A549 (cell line): ENCODE measurements at regions not wholly inside any gene's neighbourhood (a gene's known extent, or its start where the extent isn't known, plus 50 kb on each side); places are given as distances from the start of the nearest gene placed in this dataset.

Source experiments
- CEBPB ChIP-seq, 2 experiments: fragments of >200 bp in 1 of 2; sonication (Bioruptor Twin) in 1 of 2; formaldehyde crosslinking in 1 of 2; IDR thresholded peaks; 2 replicates each; pipeline ENCODE4 v1.6.1; 2012 to 2016
- EP300 ChIP-seq, 2 experiments: fragments of >200 bp; sonication (Bioruptor Twin); formaldehyde crosslinking; IDR thresholded peaks; 2 replicates in 1 of 2; 3 replicates in 1 of 2; pipeline ENCODE4 v1.6.1; 2016 to 2017
- HOXB5 ChIP-seq: fragments of 250-450 bp; sonication (Bioruptor Pico); IDR thresholded peaks from 2 replicates; pipeline ENCODE4 v1.5.0; 2020; ENCODE audit warnings: mild to moderate bottlenecking, moderate library complexity
- KDM5A ChIP-seq: fragments of 200-600 bp; sonication (generic); IDR thresholded peaks from 2 replicates; pipeline ENCODE4 v1.6.1; 2016; ENCODE audit warnings: antibody characterized with exemption, mild to moderate bottlenecking
- MAFK ChIP-seq: fragments of 450-650 bp; IDR thresholded peaks from 2 replicates; pipeline ENCODE4 v1.6.1; 2014; ENCODE audit not compliant: partially characterized antibody
- NR3C1 ChIP-seq: fragments of >200 bp; sonication (Bioruptor Twin); formaldehyde crosslinking; IDR thresholded peaks from 3 replicates; pipeline ENCODE4 v1.6.1; 2017
- POLR2A ChIP-seq: IDR thresholded peaks from 2 replicates; pipeline ENCODE4 v1.6.1; 2012; ENCODE audit warnings: mild to moderate bottlenecking, low read length
- POLR2AphosphoS2 ChIP-seq: conservative IDR thresholded peaks from 2 replicates; pipeline ENCODE4 v1.6.1; 2012; ENCODE audit warnings: low read length, improper control_type of control experiment, inconsistent platforms
- RCOR1 ChIP-seq: fragments of 150-350 bp; IDR thresholded peaks from 2 replicates; pipeline ENCODE4 v1.6.1; 2014; ENCODE audit warnings: antibody characterized with exemption, low read length, low read depth
- SREBF2 ChIP-seq: fragments of 450-650 bp; IDR thresholded peaks from 2 replicates; pipeline ENCODE4 v1.6.1; 2014; ENCODE audit warnings: mild to moderate bottlenecking, moderate library complexity
- ZFP36 ChIP-seq: fragments of 450-650 bp; IDR thresholded peaks from 2 replicates; pipeline ENCODE4 v1.6.1; 2014; ENCODE audit warnings: borderline replicate concordance; ENCODE audit not compliant: partially characterized antibody
- TF ChIP-seq, protein P1 (sequence below): fragments of >200 bp; sonication (Bioruptor Twin); formaldehyde crosslinking; IDR thresholded peaks from 3 replicates; pipeline ENCODE4 v1.5.1; 2016
- TF ChIP-seq, protein P2 (sequence below): IDR thresholded peaks from 2 replicates; pipeline ENCODE4 v1.6.1; 2012

DNA sequence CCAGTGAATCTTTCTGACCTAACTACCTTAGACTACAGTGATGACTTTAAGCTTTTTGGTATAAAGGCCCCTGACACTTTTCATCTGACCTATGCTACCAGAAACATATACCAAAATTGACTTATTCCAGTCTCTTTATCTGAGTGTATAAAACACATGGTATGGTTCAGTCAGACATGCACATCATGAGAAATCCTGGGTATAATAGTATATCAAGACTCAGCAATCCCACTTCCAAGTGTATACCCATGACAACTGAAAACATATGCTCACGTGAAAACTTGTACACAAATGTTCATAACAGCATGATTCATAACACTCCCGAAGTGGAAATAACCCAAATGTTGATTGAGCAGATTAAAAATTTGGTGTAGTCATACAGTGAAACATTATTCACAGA lies 70.0 kb upstream of the RPRM start:
- TF ChIP-seq, protein P1, sequence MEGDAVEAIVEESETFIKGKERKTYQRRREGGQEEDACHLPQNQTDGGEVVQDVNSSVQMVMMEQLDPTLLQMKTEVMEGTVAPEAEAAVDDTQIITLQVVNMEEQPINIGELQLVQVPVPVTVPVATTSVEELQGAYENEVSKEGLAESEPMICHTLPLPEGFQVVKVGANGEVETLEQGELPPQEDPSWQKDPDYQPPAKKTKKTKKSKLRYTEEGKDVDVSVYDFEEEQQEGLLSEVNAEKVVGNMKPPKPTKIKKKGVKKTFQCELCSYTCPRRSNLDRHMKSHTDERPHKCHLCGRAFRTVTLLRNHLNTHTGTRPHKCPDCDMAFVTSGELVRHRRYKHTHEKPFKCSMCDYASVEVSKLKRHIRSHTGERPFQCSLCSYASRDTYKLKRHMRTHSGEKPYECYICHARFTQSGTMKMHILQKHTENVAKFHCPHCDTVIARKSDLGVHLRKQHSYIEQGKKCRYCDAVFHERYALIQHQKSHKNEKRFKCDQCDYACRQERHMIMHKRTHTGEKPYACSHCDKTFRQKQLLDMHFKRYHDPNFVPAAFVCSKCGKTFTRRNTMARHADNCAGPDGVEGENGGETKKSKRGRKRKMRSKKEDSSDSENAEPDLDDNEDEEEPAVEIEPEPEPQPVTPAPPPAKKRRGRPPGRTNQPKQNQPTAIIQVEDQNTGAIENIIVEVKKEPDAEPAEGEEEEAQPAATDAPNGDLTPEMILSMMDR: no peak
- TF ChIP-seq EP300 (IDR thresholded peaks at IDR 0.05) (no peak), ZFP36 (no peak), RCOR1 (no peak), POLR2A (no peak), KDM5A (no peak), HOXB5 (no peak), SREBF2 (no peak), CEBPB (IDR thresholded peaks at IDR 0.05) (no peak), MAFK (no peak), NR3C1 (no peak), POLR2AphosphoS2 (no peak)
- TF ChIP-seq, protein P2, sequence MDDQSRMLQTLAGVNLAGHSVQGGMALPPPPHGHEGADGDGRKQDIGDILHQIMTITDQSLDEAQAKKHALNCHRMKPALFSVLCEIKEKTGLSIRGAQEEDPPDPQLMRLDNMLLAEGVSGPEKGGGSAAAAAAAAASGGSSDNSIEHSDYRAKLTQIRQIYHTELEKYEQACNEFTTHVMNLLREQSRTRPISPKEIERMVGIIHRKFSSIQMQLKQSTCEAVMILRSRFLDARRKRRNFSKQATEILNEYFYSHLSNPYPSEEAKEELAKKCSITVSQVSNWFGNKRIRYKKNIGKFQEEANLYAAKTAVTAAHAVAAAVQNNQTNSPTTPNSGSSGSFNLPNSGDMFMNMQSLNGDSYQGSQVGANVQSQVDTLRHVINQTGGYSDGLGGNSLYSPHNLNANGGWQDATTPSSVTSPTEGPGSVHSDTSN: no peak
